ENCODE measurements at regions not wholly inside any gene's neighbourhood (a gene's known extent, or its start where the extent isn't known, plus 50 kb on each side); places are given as distances from the start of the nearest gene placed in this dataset.

DNA sequence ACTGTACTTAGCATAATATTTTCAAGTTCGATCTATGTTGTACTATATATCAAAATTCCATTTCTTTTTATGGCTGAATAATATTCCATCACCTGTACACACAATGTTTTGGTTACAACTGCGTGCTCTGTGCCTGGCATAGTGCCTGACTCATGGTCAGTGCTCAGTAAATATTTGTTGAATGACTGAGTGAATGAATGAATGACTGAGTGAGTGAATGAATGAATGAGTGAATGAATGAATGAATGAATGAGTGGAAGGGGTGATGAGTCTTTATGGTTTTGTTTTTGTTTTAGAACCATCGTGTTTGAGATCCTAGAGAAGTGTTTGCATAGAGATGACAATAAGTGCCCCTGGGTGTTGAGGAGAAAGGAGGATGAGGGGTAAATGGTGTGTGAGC is 155.3 kb downstream of the MRM1 start:
- Histone ChIP-seq H4K20me1 (ENCODE audit: control insufficient read depth, insufficient read depth, low read length, poor library complexity, severe bottlenecking) (no peaks in the 10 kb centered on the region), H3K9ac (ENCODE audit: low read length) (no peak overlapping the region), H3K4me3 (ENCODE audit: control extremely low read depth in 1 of 5, extremely low read depth in 1 of 5, insufficient read depth in 1 of 5, low read depth in 2 of 5, low read length in 4 of 5) (no peak overlapping the region), H3K79me2 (ENCODE audit: control insufficient read depth, insufficient read depth, low read length) (no peaks in the 10 kb centered on the region), H3K36me3 (replicated peaks in 1 of 2; ENCODE audit: control extremely low read depth in 1 of 2, control insufficient read depth in 1 of 2, extremely low read depth in 1 of 2, insufficient read depth in 2 of 2, low read length in 1 of 2) (no peaks in the 10 kb centered on the region), H3K4me1 (ENCODE audit: control insufficient read depth in 2 of 2, insufficient read depth in 2 of 2, low read length in 2 of 2) (no peaks in the 10 kb centered on the region), H3K27ac (ENCODE audit: low read length in 2 of 2) (no peak overlapping the region), H2AFZ (ENCODE audit: insufficient read depth, low read depth, low read length, poor library complexity, severe bottlenecking) (no peak overlapping the region), H3K9me3 (ENCODE audit: control extremely low read depth in 1 of 3, control insufficient read depth in 2 of 3, insufficient read depth in 1 of 3, low read length in 2 of 3) (no peaks in the 10 kb centered on the region), H3K4me2 (replicated peaks; ENCODE audit: low read depth, low read length, poor library complexity, severe bottlenecking) (no peak overlapping the region), H3K27me3 (replicated peaks in 1 of 4; ENCODE audit: control extremely low read depth in 1 of 4, control insufficient read depth in 3 of 4, insufficient read depth in 4 of 4, low read length in 3 of 4) (peaks cover 0 to 2% (median 0%) of the 10 kb centered on the region in 4 experiments)
- WGBS (ENCODE audit: insufficient coverage) = 85% methylated on average over 2 of the region's 3 CpGs
- ChIA-PET CTCF (interaction anchor here (2.2 to 2.3 kb wide), 2 partner anchors 50 to 128 kb away, joined by 11 to 24 read pairs; no protein-coding TSS in a partner anchor), POLR2A (no interaction called here)
- no peaks in the 10 kb centered on the region for H3K4me1 Mint-ChIP-seq
- DNase-seq (no peak), ATAC-seq (ENCODE audit: low read depth) (no peak)
- TF ChIP-seq EZH2 (IDR thresholded peaks at IDR 0.05; ENCODE audit: borderline replicate concordance, insufficient read depth, low read depth, low read length, poor library complexity, severe bottlenecking) = no peak
- TF ChIP-seq, protein P1, sequence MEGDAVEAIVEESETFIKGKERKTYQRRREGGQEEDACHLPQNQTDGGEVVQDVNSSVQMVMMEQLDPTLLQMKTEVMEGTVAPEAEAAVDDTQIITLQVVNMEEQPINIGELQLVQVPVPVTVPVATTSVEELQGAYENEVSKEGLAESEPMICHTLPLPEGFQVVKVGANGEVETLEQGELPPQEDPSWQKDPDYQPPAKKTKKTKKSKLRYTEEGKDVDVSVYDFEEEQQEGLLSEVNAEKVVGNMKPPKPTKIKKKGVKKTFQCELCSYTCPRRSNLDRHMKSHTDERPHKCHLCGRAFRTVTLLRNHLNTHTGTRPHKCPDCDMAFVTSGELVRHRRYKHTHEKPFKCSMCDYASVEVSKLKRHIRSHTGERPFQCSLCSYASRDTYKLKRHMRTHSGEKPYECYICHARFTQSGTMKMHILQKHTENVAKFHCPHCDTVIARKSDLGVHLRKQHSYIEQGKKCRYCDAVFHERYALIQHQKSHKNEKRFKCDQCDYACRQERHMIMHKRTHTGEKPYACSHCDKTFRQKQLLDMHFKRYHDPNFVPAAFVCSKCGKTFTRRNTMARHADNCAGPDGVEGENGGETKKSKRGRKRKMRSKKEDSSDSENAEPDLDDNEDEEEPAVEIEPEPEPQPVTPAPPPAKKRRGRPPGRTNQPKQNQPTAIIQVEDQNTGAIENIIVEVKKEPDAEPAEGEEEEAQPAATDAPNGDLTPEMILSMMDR (IDR thresholded peaks at IDR 0.05) = no peak
- peaks cover 29% of the 10 kb centered on the region for H3K27me3 Mint-ChIP-seq
- intact Hi-C loops (cut with micrococcal nuclease) = no loop called here
- no peak overlapping the region for H3K4me3 Mint-ChIP-seq
- no peaks in the 10 kb centered on the region for H3K9me3 Mint-ChIP-seq (ENCODE audit: insufficient read depth)
- H3K27ac Mint-ChIP-seq = no peak overlapping the region

DNA sequence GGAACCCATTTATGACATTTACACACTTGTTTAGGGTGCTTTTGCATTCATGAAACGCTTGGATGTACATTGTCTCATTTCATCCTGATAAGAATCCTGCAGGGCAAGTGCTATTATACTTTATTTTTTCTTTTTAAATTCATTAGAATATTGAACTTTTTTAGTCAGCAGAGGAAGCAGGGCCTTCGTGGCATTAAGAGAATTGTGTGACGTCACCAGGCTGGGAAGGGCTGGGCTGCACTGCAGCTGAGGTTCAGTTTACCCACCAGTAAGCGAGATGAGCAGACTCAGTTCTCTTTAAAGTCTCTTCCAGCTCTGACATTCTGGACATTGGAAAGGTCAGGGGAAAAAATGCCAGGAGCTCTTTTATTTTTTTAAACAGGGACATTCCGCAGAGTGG is 159.0 kb downstream of the MRM1 start:
- H3K79me2 ChIP-seq (ENCODE audit: control insufficient read depth, insufficient read depth, low read length) = no peaks in the 10 kb centered on the region
- H3K9me3 ChIP-seq (ENCODE audit: control extremely low read depth in 1 of 3, control insufficient read depth in 2 of 3, insufficient read depth in 1 of 3, low read length in 2 of 3) = no peaks in the 10 kb centered on the region
- CTCF ChIA-PET = no interaction called here
- H3K4me3 Mint-ChIP-seq = no peak overlapping the region
- no peak for ATAC-seq (ENCODE audit: low read depth)
- H4K20me1 ChIP-seq (ENCODE audit: control insufficient read depth, insufficient read depth, low read length, poor library complexity, severe bottlenecking) = no peaks in the 10 kb centered on the region
- H3K27me3 ChIP-seq (replicated peaks in 1 of 4; ENCODE audit: control extremely low read depth in 1 of 4, control insufficient read depth in 3 of 4, insufficient read depth in 4 of 4, low read length in 3 of 4) = peaks cover 0 to 8% (median 0%) of the 10 kb centered on the region in 4 experiments
- H3K4me3 ChIP-seq (ENCODE audit: control extremely low read depth in 1 of 5, extremely low read depth in 1 of 5, insufficient read depth in 1 of 5, low read depth in 2 of 5, low read length in 4 of 5) = no peak overlapping the region
- intact Hi-C loops (cut with micrococcal nuclease) = no loop called here
- no peak overlapping the region for H3K27ac ChIP-seq (ENCODE audit: low read length in 2 of 2)
- no peaks in the 10 kb centered on the region for H3K36me3 ChIP-seq (replicated peaks in 1 of 2; ENCODE audit: control extremely low read depth in 1 of 2, control insufficient read depth in 1 of 2, extremely low read depth in 1 of 2, insufficient read depth in 2 of 2, low read length in 1 of 2)
- no peak overlapping the region for H2AFZ ChIP-seq (ENCODE audit: insufficient read depth, low read depth, low read length, poor library complexity, severe bottlenecking)
- TF ChIP-seq, protein P1 (IDR thresholded peaks at IDR 0.05) = no peak
- no peak for TF ChIP-seq EZH2 (IDR thresholded peaks at IDR 0.05; ENCODE audit: borderline replicate concordance, insufficient read depth, low read depth, low read length, poor library complexity, severe bottlenecking)
- no peaks in the 10 kb centered on the region for H3K9me3 Mint-ChIP-seq (ENCODE audit: insufficient read depth)
- POLR2A ChIA-PET = no interaction called here
- no peak overlapping the region for H3K4me2 ChIP-seq (replicated peaks; ENCODE audit: low read depth, low read length, poor library complexity, severe bottlenecking)
- H3K27me3 Mint-ChIP-seq = peaks cover 9% of the 10 kb centered on the region
- peaks cover 0 to 5% of the 10 kb centered on the region in 2 donors for H3K4me1 ChIP-seq (ENCODE audit: control insufficient read depth in 2 of 2, insufficient read depth in 2 of 2, low read length in 2 of 2)
- no peak overlapping the region for H3K9ac ChIP-seq (ENCODE audit: low read length)
- peaks cover 6% of the 10 kb centered on the region for H3K4me1 Mint-ChIP-seq
- WGBS (ENCODE audit: insufficient coverage) = 93% methylated on average over 2 of the region's 5 CpGs
- DNase-seq = no peak
- H3K27ac Mint-ChIP-seq = no peak overlapping the region

Measured in B cell (primary cell).